A549 (cell line): ENCODE measurements at regions not wholly inside any gene's neighbourhood (a gene's known extent, or its start where the extent isn't known, plus 50 kb on each side); places are given as distances from the start of the nearest gene placed in this dataset.

Source experiments
- ATAC-seq, 2 experiments: fragments of 200-7000 bp in 1 of 2; fragments of >200 bp in 1 of 2; cut with Nextera tagmentation in 1 of 2; cut with Tn5 transposase in 1 of 2; 3 replicates each; pipeline versions ENCODE4 v1.8.0 to v1.9.1; 2018 to 2020; ENCODE audit warnings: mild to moderate bottlenecking in 1 of 2, moderate library complexity in 1 of 2
- CTCF ChIA-PET: fragments of 300-600 bp; sonication (Branson Sonifier 250); formaldehyde crosslinking; extraction: SDS; loops from one replicate; lab custom pipeline; 2021; ENCODE audit warnings: antibody characterized with exemption, inconsistent platforms; lab: Yijun Ruan, JAX
- POLR2A ChIA-PET: fragments of 350-600 bp; formaldehyde crosslinking; extraction: SDS; loops from one replicate; lab custom pipeline; 2021; ENCODE audit warnings: antibody characterized with exemption, inconsistent platforms; lab: Yijun Ruan, JAX
- DNase-seq, 2 experiments: peaks; one replicate each; pipeline versions ENCODE4 v3.0.0 to v3.0.0-alpha.2; 2011 to 2016; ENCODE audit warnings: low read depth in 1 of 2, low spot score in 1 of 2
- FAIRE-seq: peaks from 2 replicates; lab custom pipeline; 2011; peaks lifted over from hg19 to GRCh38; lab: Jason Lieb, UNC
- H3K27ac ChIP-seq, 2 experiments: fragments of >200 bp; sonication (Bioruptor Twin); formaldehyde crosslinking; 3 replicates each; pipeline ENCODE4 v1.5.1; 2016 to 2017
- H3K4me1 ChIP-seq: fragments of >200 bp; sonication (Bioruptor Twin); formaldehyde crosslinking; 3 replicates; pipeline ENCODE4 v1.6.1; 2016
- H3K4me2 ChIP-seq: fragments of >200 bp; sonication (Bioruptor Twin); formaldehyde crosslinking; 3 replicates; pipeline ENCODE4 v1.6.1; 2016
- H3K4me3 ChIP-seq: fragments of >200 bp; sonication (Bioruptor Twin); formaldehyde crosslinking; 3 replicates; pipeline ENCODE4 v1.5.1; 2016
- H3K9me3 ChIP-seq: fragments of >200 bp; sonication (Bioruptor Twin); formaldehyde crosslinking; 3 replicates; pipeline ENCODE4 v1.6.1; 2016
- CBX2 ChIP-seq: fragments of 200-600 bp; sonication (generic); IDR thresholded peaks from 2 replicates; pipeline ENCODE4 v1.6.1; 2016; ENCODE audit warnings: low read depth, mild to moderate bottlenecking, borderline replicate concordance
- CEBPB ChIP-seq, 2 experiments: fragments of >200 bp in 1 of 2; sonication (Bioruptor Twin) in 1 of 2; formaldehyde crosslinking in 1 of 2; IDR thresholded peaks; 2 replicates each; pipeline ENCODE4 v1.6.1; 2012 to 2016
- E2F6 ChIP-seq: IDR thresholded peaks from 2 replicates; pipeline ENCODE4 v1.6.1; 2012; ENCODE audit warnings: low read depth, borderline replicate concordance
- EHMT2 ChIP-seq: fragments of 200-600 bp; sonication (generic); IDR thresholded peaks from 2 replicates; pipeline ENCODE4 v1.6.1; 2016; ENCODE audit warnings: antibody characterized with exemption, low read depth, mild to moderate bottlenecking, moderate library complexity
- EP300 ChIP-seq, 2 experiments: fragments of >200 bp; sonication (Bioruptor Twin); formaldehyde crosslinking; IDR thresholded peaks; 2 replicates in 1 of 2; 3 replicates in 1 of 2; pipeline ENCODE4 v1.6.1; 2016 to 2017
- HOXA7 ChIP-seq: fragments of 250-450 bp; sonication (Bioruptor Pico); IDR thresholded peaks from 2 replicates; pipeline ENCODE4 v1.5.0; 2020; ENCODE audit warnings: mild to moderate bottlenecking, moderate library complexity
- JUN ChIP-seq, 2 experiments: fragments of >200 bp; sonication (Bioruptor Twin); formaldehyde crosslinking; IDR thresholded peaks; 2 replicates in 1 of 2; 3 replicates in 1 of 2; pipeline ENCODE4 v1.6.1; 2016 to 2017
- JUNB ChIP-seq: fragments of >200 bp; sonication (Bioruptor Twin); formaldehyde crosslinking; IDR thresholded peaks from 2 replicates; pipeline ENCODE4 v1.6.1; 2016
- NFE2L2 ChIP-seq: fragments of 150-350 bp; conservative IDR thresholded peaks from 2 replicates; pipeline ENCODE4 v1.6.1; 2014; ENCODE audit warnings: low read length
- NPAS2 ChIP-seq: fragments of 250-450 bp; sonication (Bioruptor Pico); IDR thresholded peaks from 2 replicates; pipeline ENCODE4 v1.8.0; 2022; ENCODE audit warnings: mild to moderate bottlenecking, moderate library complexity, borderline replicate concordance
- PHF8 ChIP-seq: fragments of 200-600 bp; sonication (generic); IDR thresholded peaks from 2 replicates; pipeline ENCODE4 v1.6.1; 2016; ENCODE audit warnings: low read depth, mild to moderate bottlenecking, antibody characterized with exemption, moderate library complexity, borderline replicate concordance
- POLR2A ChIP-seq: IDR thresholded peaks from 2 replicates; pipeline ENCODE4 v1.6.1; 2012; ENCODE audit warnings: mild to moderate bottlenecking, low read length
- POLR2AphosphoS2 ChIP-seq: conservative IDR thresholded peaks from 2 replicates; pipeline ENCODE4 v1.6.1; 2012; ENCODE audit warnings: low read length, improper control_type of control experiment, inconsistent platforms
- RARB ChIP-seq: fragments of 250-450 bp; sonication (Bioruptor Pico); IDR thresholded peaks from 2 replicates; pipeline ENCODE4 v1.8.0; 2021; ENCODE audit warnings: mild to moderate bottlenecking, moderate library complexity
- RCOR1 ChIP-seq: fragments of 150-350 bp; IDR thresholded peaks from 2 replicates; pipeline ENCODE4 v1.6.1; 2014; ENCODE audit warnings: antibody characterized with exemption, low read length, low read depth
- RFX5 ChIP-seq: fragments of 450-650 bp; IDR thresholded peaks from 2 replicates; pipeline ENCODE4 v1.7.1; 2014; ENCODE audit warnings: antibody characterized with exemption, mild to moderate bottlenecking, moderate library complexity
- RNF2 ChIP-seq: fragments of 200-600 bp; sonication (generic); IDR thresholded peaks from 2 replicates; pipeline ENCODE4 v1.6.1; 2016; ENCODE audit warnings: low read depth, mild to moderate bottlenecking, antibody characterized with exemption, moderate library complexity, borderline replicate concordance
- TP53 ChIP-seq: fragments of 250-450 bp; sonication (Bioruptor Pico); IDR thresholded peaks from 2 replicates; pipeline ENCODE4 v1.5.0; 2021; ENCODE audit warnings: mild to moderate bottlenecking, moderate library complexity
- WGBS: methylation state at CpG from one replicate; pipeline ENCODE4 v1.1.6; 2017; ENCODE audit errors: missing lambda C conversion rate; 5-methylcytosine and 5-hydroxymethylcytosine counted together
- small RNA-seq, 6 experiments: library from RNA; depleted of rRNA; stranded (forward); fragments of <200 nt; gene quantifications; one replicate each; pipeline ENCODE3, GENCODE V24; 2012
- TF ChIP-seq, protein P1 (sequence below): fragments of 200-600 bp; sonication (generic); IDR thresholded peaks from 2 replicates; pipeline ENCODE4 v1.6.1; 2016; ENCODE audit warnings: antibody characterized with exemption, mild to moderate bottlenecking, moderate library complexity

GRCh38 chr2:111715987-111716904, 167.7 kb downstream of the ANAPC1 start (continued):
- TF ChIP-seq, protein P1, sequence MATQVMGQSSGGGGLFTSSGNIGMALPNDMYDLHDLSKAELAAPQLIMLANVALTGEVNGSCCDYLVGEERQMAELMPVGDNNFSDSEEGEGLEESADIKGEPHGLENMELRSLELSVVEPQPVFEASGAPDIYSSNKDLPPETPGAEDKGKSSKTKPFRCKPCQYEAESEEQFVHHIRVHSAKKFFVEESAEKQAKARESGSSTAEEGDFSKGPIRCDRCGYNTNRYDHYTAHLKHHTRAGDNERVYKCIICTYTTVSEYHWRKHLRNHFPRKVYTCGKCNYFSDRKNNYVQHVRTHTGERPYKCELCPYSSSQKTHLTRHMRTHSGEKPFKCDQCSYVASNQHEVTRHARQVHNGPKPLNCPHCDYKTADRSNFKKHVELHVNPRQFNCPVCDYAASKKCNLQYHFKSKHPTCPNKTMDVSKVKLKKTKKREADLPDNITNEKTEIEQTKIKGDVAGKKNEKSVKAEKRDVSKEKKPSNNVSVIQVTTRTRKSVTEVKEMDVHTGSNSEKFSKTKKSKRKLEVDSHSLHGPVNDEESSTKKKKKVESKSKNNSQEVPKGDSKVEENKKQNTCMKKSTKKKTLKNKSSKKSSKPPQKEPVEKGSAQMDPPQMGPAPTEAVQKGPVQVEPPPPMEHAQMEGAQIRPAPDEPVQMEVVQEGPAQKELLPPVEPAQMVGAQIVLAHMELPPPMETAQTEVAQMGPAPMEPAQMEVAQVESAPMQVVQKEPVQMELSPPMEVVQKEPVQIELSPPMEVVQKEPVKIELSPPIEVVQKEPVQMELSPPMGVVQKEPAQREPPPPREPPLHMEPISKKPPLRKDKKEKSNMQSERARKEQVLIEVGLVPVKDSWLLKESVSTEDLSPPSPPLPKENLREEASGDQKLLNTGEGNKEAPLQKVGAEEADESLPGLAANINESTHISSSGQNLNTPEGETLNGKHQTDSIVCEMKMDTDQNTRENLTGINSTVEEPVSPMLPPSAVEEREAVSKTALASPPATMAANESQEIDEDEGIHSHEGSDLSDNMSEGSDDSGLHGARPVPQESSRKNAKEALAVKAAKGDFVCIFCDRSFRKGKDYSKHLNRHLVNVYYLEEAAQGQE: no peak
- no peak for TF ChIP-seq CBX2
- TF ChIP-seq POLR2A: no peak
- no peak for TF ChIP-seq RFX5
- TF ChIP-seq E2F6: no peak
- no peak for TF ChIP-seq PHF8

DNA sequence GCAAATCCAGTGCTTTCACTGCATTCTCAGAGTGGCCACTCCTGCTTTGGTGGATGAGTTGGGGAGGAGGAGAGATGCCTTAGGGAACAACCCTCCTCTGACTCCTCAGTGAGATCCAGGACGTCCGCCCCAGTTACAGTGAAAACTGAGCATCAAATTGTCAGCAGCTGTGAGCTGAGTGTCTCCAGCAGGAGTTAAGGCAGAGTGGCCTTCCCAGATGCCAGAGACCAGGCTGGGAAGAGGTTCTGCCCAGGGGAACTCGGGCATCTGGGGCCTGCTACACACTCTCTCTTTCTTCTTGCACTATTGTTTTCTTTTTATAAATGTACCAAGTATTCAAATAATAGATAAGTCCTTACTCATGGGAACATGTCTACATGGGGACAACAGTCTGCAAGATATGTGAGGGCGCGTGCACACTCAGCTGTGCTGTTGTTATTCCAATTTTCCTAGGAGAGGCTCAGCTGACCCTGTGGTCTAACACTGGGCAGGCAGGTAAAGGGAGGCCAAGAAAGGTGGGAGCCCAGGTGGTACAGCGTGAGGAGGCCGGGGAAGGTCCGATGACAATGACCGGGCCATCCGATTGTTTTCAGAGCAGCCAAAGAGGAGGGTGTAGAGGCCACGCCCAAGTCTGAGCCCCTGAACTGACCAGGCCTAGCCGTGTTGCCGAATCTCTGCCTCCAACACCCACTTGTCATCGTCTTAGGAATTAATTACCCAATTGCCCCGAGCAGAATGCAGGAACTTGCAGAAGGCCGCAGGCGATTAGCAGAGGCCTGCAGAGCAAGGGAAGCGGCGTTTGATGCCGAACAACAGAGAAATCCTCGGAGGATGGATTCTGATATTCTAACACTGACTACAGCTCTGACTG, 166.9 kb downstream of the ANAPC1 start:
- ChIA-PET CTCF (interaction anchor here (0.5 to 1.3 kb wide), 4 partner anchors 8 to 963 kb away, joined by 3 to 6 read pairs (median 4); no protein-coding TSS in a partner anchor), POLR2A (no interaction called here)
- DNase-seq: no peak
- TF ChIP-seq RARB (CRISPR knock-in tag) (no peak), TP53 (no peak), JUN (IDR thresholded peaks at IDR 0.05) (no peak), RCOR1 (no peak), JUNB (no peak), NFE2L2 (no peak), NPAS2 (no peak), POLR2AphosphoS2 (no peak), HOXA7 (CRISPR knock-in tag) (no peak), RNF2 (no peak), EP300 (IDR thresholded peaks at IDR 0.05) (no peak), EHMT2 (no peak), CEBPB (IDR thresholded peaks at IDR 0.05) (no peak)
- H3K4me2 ChIP-seq: no peak overlapping the region
- H3K27ac ChIP-seq: no peak overlapping the region
- WGBS: 82% methylated on average over 21 of the region's 21 CpGs
- no peak; a peak in 1 of 6 replicates for ATAC-seq
- no peaks in the 10 kb centered on the region for H3K9me3 ChIP-seq
- FAIRE-seq: no peak
- H3K4me3 ChIP-seq: no peak overlapping the region
- H3K4me1 ChIP-seq: no peaks in the 10 kb centered on the region

Small RNAs in the stretch of these regions (small RNA-seq; reads per million reads assigned to genes)
- 0 reads per million in 6 experiments for gene MIR4435-2
